Skeletal muscle tissue (tissue), 3 donors: ENCODE measurements at regions not wholly inside any gene's neighbourhood (a gene's known extent, or its start where the extent isn't known, plus 50 kb on each side); places are given as distances from the start of the nearest gene placed in this dataset.

Experiments
- H3K27ac ChIP-seq: one replicate; pipeline ENCODE4 v1.7.0; 2013; ENCODE audit warnings: mild to moderate bottlenecking, low read depth, low read length, inconsistent platforms
- H3K27me3 ChIP-seq, 3 donors: one replicate each; pipeline ENCODE4 v1.7.0; 2013; ENCODE audit warnings: low read length in 3 of 3; ENCODE audit not compliant: control insufficient read depth in 3 of 3, insufficient read depth in 3 of 3
- H3K36me3 ChIP-seq, 3 donors: one replicate each; pipeline ENCODE4 v1.7.0; 2013; ENCODE audit warnings: low read length in 3 of 3; ENCODE audit not compliant: control insufficient read depth in 3 of 3, insufficient read depth in 3 of 3
- H3K4me1 ChIP-seq, 3 donors: one replicate each; pipeline ENCODE4 v1.7.0; 2013; ENCODE audit warnings: low read length in 3 of 3, mild to moderate bottlenecking in 3 of 3; ENCODE audit not compliant: control insufficient read depth in 3 of 3, insufficient read depth in 3 of 3
- H3K4me3 ChIP-seq, 3 donors: one replicate each; pipeline ENCODE4 v1.7.0; 2013; ENCODE audit warnings: low read length in 3 of 3
- H3K9ac ChIP-seq, 3 donors: one replicate each; pipeline ENCODE4 v1.7.0; 2013; ENCODE audit warnings: low read length in 3 of 3, mild to moderate bottlenecking in 3 of 3, moderate library complexity in 2 of 3, low read depth in 1 of 3
- H3K9me3 ChIP-seq, 3 donors: one replicate each; pipeline ENCODE4 v1.7.0; 2013; ENCODE audit warnings: low read length in 3 of 3; ENCODE audit not compliant: control insufficient read depth in 3 of 3
- donor health status: Osteomylitis.

- no peaks in the 10 kb centered on the region for H3K4me1 ChIP-seq
Observed at GRCh38 chr3:164380156-164380555, 698.1 kb downstream of the SI start.

DNA sequence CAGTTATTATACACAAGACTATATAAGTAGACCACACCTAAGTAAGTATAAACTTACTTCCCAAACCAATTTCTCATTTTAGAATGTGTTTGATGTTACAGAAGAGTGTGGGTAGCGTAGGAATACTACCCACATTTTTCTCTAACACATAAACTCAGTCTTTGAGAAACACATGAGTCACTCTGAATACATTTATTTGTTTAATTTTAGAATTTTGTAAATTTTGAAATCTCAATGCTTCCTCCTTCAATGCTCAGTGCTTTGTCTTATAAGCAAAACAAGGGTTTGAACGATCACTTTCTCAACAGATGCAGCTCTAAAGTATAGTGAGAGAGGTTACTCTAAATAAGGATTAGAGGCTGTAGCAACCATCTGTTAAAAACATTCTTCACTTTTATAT lies 700.8 kb downstream of the SI start:
- Histone ChIP-seq H3K36me3 (no peaks in the 10 kb centered on the region), H3K4me1 (no peaks in the 10 kb centered on the region), H3K9me3 (no peaks in the 10 kb centered on the region), H3K9ac (no peak overlapping the region), H3K27me3 (no peaks in the 10 kb centered on the region), H3K4me3 (no peak overlapping the region), H3K27ac (no peak overlapping the region)

More at GRCh38 chr3:164380156-164380555, 698.1 kb downstream of the SI start:
- Histone ChIP-seq H3K36me3 (no peaks in the 10 kb centered on the region), H3K27me3 (no peaks in the 10 kb centered on the region), H3K4me3 (no peak overlapping the region), H3K9me3 (no peaks in the 10 kb centered on the region), H3K27ac (no peak overlapping the region), H3K9ac (no peak overlapping the region)

DNA sequence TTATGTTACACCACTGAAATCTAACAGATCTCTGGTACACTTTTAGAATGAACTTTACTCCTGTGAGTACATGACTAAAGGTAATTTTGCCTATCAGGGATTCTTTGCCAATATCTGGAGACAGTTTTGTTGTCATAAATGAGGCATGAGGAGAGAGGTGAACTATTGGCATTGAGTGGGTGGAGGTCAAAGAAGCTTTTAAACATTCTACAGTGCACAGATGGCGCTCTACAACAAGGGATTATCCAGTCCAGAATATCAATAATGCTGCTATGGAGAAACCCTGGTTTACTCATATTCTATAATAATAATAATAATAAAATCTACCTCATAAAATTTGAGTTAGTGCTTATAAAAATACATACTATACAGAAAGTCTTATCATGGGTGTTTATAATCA lies 702.3 kb downstream of the SI start:
- no peak overlapping the region for H3K9ac ChIP-seq
- no peaks in the 10 kb centered on the region for H3K4me1 ChIP-seq
- no peak overlapping the region for H3K4me3 ChIP-seq
- no peaks in the 10 kb centered on the region for H3K9me3 ChIP-seq
- H3K27me3 ChIP-seq = no peaks in the 10 kb centered on the region
- no peak overlapping the region for H3K27ac ChIP-seq
- H3K36me3 ChIP-seq = no peaks in the 10 kb centered on the region

- H3K4me1 ChIP-seq = no peaks in the 10 kb centered on the region
- no peaks in the 10 kb centered on the region for H3K27me3 ChIP-seq
- no peak overlapping the region for H3K4me3 ChIP-seq
- H3K27ac ChIP-seq = no peak overlapping the region
- no peaks in the 10 kb centered on the region for H3K36me3 ChIP-seq
- no peak overlapping the region for H3K9ac ChIP-seq
- no peaks in the 10 kb centered on the region for H3K9me3 ChIP-seq
Observed at GRCh38 chr3:164375538-164375937, 702.8 kb downstream of the SI start.

DNA sequence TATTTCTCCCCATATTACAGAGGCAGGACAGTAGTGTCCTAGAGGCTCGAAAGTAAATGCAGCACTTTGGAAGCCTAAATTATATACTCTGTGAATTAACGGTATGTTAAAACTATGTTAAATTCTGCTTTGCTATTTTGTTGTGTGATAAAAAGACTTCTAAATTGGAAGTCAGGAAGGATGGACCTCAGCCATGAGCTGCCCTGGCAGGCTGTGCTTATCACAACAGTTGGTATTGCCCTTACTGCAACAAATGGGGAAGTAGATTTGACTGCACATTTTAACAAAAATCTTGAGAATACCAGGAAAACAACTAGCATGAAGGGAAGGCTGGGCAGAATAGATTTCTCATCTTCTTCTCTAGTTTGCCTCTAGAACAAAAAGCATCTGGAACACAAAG lies 706.6 kb downstream of the SI start:
- Histone ChIP-seq H3K4me3 (no peak overlapping the region), H3K36me3 (no peaks in the 10 kb centered on the region), H3K27ac (no peak overlapping the region), H3K9me3 (no peaks in the 10 kb centered on the region), H3K27me3 (no peaks in the 10 kb centered on the region), H3K9ac (no peak overlapping the region), H3K4me1 (no peaks in the 10 kb centered on the region)

- Histone ChIP-seq H3K9me3 (no peaks in the 10 kb centered on the region), H3K36me3 (no peaks in the 10 kb centered on the region), H3K9ac (no peak overlapping the region), H3K27me3 (no peaks in the 10 kb centered on the region), H3K4me1 (no peaks in the 10 kb centered on the region), H3K4me3 (no peak overlapping the region), H3K27ac (no peak overlapping the region)
Observed at GRCh38 chr3:164370970-164371369, 707.3 kb downstream of the SI start.

DNA sequence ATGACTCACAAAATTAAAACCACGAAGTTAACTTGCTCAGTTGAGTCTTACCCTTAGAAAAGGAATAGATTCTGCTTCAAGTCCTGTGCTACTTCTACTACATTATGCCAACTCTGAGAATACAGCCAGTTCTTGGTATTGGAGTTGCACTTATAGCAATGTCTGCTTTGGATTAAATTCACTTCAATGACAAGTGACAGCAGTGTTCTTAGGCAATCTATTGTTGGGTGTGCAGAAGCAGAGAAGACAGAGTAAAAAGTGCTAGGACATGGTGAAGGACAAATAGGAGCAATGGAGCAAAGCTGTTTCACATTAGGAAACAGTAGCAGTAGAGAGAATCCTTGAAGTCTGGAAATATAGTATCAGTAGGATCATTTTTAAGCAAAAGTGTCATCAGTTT lies 713.1 kb downstream of the SI start:
- Histone ChIP-seq H3K36me3 (no peaks in the 10 kb centered on the region), H3K9ac (no peak overlapping the region)

DNA sequence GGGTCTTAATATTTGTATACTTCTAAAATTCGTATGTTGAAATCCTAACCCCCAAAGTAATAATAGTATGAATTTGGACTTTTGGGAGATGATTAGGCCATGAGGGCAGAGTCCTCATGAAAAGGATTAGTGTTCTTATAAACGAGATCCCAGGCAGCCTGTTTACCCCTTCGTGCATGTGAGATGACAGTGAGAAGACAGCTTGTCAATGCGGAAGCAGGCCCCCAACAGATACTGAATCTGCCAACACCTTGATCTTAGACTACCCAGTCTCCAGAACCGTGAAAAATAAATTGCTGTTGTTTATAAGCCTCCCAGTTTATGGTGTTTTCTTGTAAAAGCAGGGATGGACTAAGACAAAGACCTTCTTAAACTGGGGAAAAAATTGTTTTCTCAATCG lies 714.2 kb downstream of the SI start:
- no peaks in the 10 kb centered on the region for H3K9me3 ChIP-seq
- H3K9ac ChIP-seq = no peak overlapping the region
- H3K4me1 ChIP-seq = no peaks in the 10 kb centered on the region
- no peaks in the 10 kb centered on the region for H3K36me3 ChIP-seq
- no peaks in the 10 kb centered on the region for H3K27me3 ChIP-seq
- H3K27ac ChIP-seq = no peak overlapping the region
- H3K4me3 ChIP-seq = no peak overlapping the region

More for the DNA sequence above, 713.1 kb downstream of the SI start:
- Histone ChIP-seq H3K9me3 (no peaks in the 10 kb centered on the region), H3K4me1 (no peaks in the 10 kb centered on the region), H3K27me3 (no peaks in the 10 kb centered on the region), H3K4me3 (no peak overlapping the region), H3K27ac (no peak overlapping the region)

GRCh38 chr3:164360738-164361406 lies 717.4 kb downstream of the SI start:
- Histone ChIP-seq H3K4me1 (no peaks in the 10 kb centered on the region), H3K4me3 (no peak overlapping the region)

DNA sequence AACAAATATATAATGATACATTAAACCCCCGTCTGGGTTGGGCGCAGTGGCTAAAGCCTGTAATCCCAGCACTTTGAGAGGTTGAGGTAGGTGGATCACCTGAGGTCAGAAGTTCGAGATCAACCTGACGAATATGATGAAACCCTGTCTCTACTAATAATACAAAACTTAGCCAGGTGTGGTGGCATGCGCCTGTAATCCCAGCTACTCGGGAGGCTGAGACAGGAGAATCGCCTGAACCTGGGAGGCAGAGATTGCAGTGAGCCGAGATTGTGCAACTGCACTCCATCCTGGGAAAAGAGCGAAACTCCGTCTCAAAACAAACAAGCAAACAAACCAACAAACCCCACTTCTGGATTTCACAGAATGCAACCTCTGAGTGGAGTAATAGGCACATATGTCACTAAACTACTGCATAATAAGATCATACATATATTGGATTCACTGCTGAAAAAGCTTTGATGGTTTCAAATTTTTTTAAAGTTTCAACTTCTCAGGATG lies 718.2 kb downstream of the SI start:
- H3K27me3 ChIP-seq = no peaks in the 10 kb centered on the region
- H3K4me1 ChIP-seq = no peaks in the 10 kb centered on the region
- H3K27ac ChIP-seq = no peak overlapping the region
- H3K36me3 ChIP-seq = no peaks in the 10 kb centered on the region
- no peaks in the 10 kb centered on the region for H3K9me3 ChIP-seq
- no peak overlapping the region for H3K4me3 ChIP-seq
- H3K9ac ChIP-seq = no peak overlapping the region

More at GRCh38 chr3:164360738-164361406, 717.4 kb downstream of the SI start:
- Histone ChIP-seq H3K36me3 (no peaks in the 10 kb centered on the region), H3K27ac (no peak overlapping the region), H3K9ac (no peak overlapping the region), H3K9me3 (no peaks in the 10 kb centered on the region), H3K27me3 (no peaks in the 10 kb centered on the region)
